ENCODE measurements at regions not wholly inside any gene's neighbourhood (a gene's known extent, or its start where the extent isn't known, plus 50 kb on each side); places are given as distances from the start of the nearest gene placed in this dataset.

DNA sequence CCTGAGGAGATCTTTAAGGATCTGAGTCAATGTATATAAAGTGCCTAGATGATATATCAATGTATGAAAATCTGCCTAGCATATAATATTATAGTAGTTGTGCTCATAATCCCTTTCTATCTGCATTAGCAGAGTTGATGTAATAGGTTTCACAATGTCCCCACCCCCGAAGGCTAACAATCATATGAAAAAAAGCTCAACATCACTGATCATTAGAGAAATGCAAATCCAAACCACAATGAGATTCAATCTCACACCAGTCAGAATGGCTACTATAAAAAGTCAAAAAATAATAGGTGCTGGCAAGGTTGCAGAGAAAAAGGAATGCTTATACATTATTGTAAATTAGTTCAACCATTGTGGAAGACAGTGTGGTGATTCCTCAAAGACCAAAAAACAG lies 147.8 kb upstream of the DPT start:
- DNase-seq = no peak

GRCh38 chr1:168879896-168880734 lies 151.1 kb upstream of the DPT start:
- no peak for DNase-seq

- no peak for DNase-seq
Measured at GRCh38 chr1:168881656-168882260, 152.8 kb upstream of the DPT start.

DNA sequence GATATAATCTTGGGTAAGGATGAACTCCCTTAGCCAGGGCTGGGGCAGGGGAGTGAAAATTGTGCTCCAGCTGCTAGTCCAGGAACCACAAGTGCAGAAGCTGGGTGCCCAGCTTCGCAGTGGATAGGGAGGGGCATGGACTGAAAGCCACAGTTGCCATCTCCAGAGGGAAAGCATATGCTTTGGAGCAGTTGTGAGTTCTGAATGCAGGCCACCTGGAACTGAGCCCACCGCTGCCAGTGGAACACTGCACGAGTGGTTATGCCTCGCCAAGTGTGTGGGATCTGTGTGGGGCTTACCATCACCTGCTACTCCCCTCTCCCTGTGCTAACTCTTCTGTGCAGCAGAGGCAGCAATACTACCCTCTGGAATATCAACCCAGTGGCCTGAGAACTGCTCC lies 158.4 kb upstream of the DPT start:
- no peak for DNase-seq

GRCh38 chr1:168888418-168888817 lies 159.4 kb upstream of the DPT start:
- no peak for DNase-seq

- no peak for DNase-seq
Measured at GRCh38 chr1:168892931-168893330, 163.9 kb upstream of the DPT start.

- DNase-seq = no peak
Measured at GRCh38 chr1:168893359-168893801, 164.4 kb upstream of the DPT start.

DNA sequence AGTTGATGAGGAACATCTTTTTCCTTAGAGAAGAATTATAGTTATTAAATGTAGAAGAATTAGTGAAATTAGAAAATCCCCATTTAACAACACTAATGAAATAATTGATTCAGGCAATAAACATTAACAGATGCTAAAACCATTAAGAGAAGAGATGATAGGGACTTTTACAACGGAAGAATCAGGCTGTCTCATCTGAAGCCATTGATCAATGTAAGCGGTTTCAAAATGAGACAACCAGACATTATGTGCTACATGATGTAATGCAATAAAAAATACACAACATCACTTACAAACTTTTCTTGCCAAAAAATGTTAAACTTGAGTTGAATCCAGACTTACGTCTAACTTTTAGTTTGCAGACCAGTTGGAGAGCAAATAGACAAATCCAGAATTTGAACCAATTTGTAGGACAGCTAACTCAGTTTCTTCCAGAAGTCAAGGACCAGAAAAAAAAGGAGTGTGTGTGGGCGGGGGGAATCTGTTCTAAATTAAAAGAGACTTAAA lies 165.4 kb upstream of the DPT start:
- no peak for DNase-seq

DNA sequence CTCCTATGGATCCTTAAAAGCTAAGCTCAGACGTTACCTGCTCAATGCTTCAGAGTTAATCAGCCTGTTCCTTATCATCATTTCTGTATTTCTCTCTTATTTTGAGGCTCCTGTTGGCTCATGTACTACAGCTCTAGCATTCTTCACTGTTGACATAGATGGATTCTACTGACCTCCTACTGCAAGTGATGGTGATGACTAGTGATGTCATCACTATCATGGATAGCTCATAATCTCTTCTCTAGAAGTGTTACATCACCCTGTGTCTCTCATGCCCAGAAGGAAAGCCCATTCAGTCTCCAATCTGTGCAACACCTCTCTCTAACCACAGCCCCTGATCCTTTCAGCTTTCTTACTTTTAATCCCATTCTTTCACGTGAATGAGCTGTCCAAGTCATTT lies 168.2 kb upstream of the DPT start:
- no peak for DNase-seq

- no peak for DNase-seq
Measured at GRCh38 chr1:168903237-168903830, 174.3 kb upstream of the DPT start.

DNA sequence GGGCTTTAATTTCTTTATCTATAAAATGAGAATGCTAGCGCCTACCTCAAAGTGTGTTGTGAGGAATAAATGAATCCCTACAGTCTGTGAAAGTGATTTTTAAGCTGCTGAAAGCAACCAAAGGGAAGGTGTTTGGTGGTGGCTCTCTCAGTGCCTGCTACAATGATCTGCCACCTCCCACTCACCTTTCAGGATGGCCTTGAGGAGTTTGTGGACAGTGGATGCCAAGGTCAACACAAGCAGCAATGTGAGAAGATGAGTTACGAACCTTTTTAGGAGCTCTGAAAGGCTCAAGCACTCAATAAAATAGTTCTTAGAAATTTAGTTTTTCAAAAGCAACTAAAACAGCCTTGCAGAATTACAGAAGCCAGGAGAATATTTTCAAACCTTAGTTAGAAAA lies 176.6 kb upstream of the DPT start:
- DNase-seq = no peak

GRCh38 chr1:168906367-168906766 lies 177.4 kb upstream of the DPT start:
- DNase-seq = no peak

DNA sequence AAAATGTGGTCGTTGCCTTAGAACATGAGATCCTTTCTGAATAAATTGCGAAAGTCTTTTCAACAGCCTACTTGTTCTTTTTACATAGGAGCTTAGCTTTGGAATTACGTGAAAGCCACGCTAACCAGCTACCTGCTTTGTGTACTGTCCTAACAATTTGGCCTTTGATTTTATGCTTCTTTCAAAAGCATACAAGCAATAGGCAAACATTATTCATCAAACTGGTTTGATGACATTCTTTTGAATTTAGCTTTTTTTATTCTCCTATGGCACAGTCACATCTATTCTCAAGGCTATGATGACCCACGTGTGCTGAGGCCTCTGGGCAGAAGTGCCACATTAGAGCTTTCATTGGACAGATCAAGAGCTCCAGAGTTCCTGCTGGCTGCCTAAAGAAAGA lies 178.0 kb upstream of the DPT start:
- DNase-seq = no peak

- no peak for DNase-seq
Measured at GRCh38 chr1:168907786-168908348, 178.9 kb upstream of the DPT start.

GRCh38 chr1:168910403-168910802 lies 181.4 kb upstream of the DPT start:
- DNase-seq = no peak

- DNase-seq = no peak
Measured at GRCh38 chr1:168911370-168911769, 182.4 kb upstream of the DPT start.

- no peak for DNase-seq
Measured at GRCh38 chr1:168913711-168914463, 184.9 kb upstream of the DPT start.

DNA sequence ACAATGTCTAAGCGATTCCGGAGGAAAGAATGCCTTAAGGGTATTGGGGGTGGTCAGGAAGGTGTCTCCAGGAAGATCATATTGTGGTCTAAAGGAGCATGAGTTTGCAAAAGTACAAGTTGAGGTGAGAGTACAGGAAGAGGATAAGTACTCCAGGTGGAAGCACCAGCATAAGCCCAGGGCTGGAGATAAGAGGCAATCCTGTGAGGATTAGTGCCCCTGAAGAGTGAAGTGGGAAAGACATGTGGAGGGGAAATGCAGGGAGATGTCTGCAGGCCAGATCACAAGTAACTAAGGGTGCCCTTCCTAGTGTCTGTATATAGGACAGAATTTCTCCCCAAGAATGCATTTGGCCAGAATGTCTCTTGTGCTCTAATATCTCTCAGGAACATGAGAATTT lies 188.3 kb upstream of the DPT start:
- DNase-seq = no peak

GRCh38 chr1:168917796-168918195 lies 188.7 kb upstream of the ATP1B1 start:
- DNase-seq = no peak

GRCh38 chr1:168918860-168919741 lies 187.4 kb upstream of the ATP1B1 start:
- no peak for DNase-seq

GRCh38 chr1:168920456-168921094 lies 185.9 kb upstream of the ATP1B1 start:
- no peak for DNase-seq
